Spleen (tissue), 7 donors: ENCODE measurements at regions not wholly inside any gene's neighbourhood (a gene's known extent, or its start where the extent isn't known, plus 50 kb on each side); places are given as distances from the start of the nearest gene placed in this dataset.

ENCODE experiments used
- CTCF ChIP-seq, 11 experiments: fragments of 200-600 bp in 7 of 11; fragments of 450-650 bp in 4 of 11; sonication (generic) in 4 of 11; IDR thresholded peaks in 8 of 11; conservative IDR thresholded peaks in 3 of 11; 1 replicate in 7 of 11; 2 replicates in 4 of 11; pipeline versions ENCODE4 v1.4.0 to v1.8.0; 2016 to 2021; ENCODE audit warnings: antibody characterized with exemption in 11 of 11, inconsistent platforms in 4 of 11, mild to moderate bottlenecking in 1 of 11
- POLR2A ChIP-seq, 3 donors: fragments of 450-650 bp; IDR thresholded peaks; one replicate each; pipeline ENCODE4 v1.5.1; 2017; ENCODE audit warnings: antibody characterized with exemption in 3 of 3, mild to moderate bottlenecking in 1 of 3
- donor health status: DM: no; HTN: no; CAD: no; lungs with moderate emphysema.
- donor health status: DM: no; HTN: no; CAD: no.
- donor health status: DM: no; HTN: no; CAD: no.

GRCh38 chr2:236685979-236686520 is 116.4 kb downstream of the ACKR3 start:
- TF ChIP-seq CTCF (IDR thresholded peaks at IDR 0.05 in 8 of 11, conservative IDR thresholded peaks at IDR 0.05 in 3 of 11) (no peak), POLR2A (IDR thresholded peaks at IDR 0.05) (no peak)
